ENCODE measurements at regions not wholly inside any gene's neighbourhood (a gene's known extent, or its start where the extent isn't known, plus 50 kb on each side); places are given as distances from the start of the nearest gene placed in this dataset.

- H3K4me3 Mint-ChIP-seq = no peak overlapping the region
- no peaks in the 10 kb centered on the region for H3K36me3 ChIP-seq (ENCODE audit: control insufficient read depth, insufficient read depth, low read length)
- H3K4me1 Mint-ChIP-seq = no peaks in the 10 kb centered on the region
- no peak for TF ChIP-seq CTCF (IDR thresholded peaks at IDR 0.05)
- H3K36me3 Mint-ChIP-seq = no peaks in the 10 kb centered on the region
- no peak overlapping the region for H3K27ac ChIP-seq (ENCODE audit: low read length)
- no peak for ATAC-seq
- H3K9me3 ChIP-seq (ENCODE audit: control insufficient read depth, insufficient read depth, low read length) = no peaks in the 10 kb centered on the region
- intact Hi-C loops (cut with micrococcal nuclease) = no loop called here
- WGBS (ENCODE audit: insufficient coverage) = 85% methylated on average over 3 of the region's 5 CpGs
- no peak overlapping the region for H3K27ac Mint-ChIP-seq
- H3K9me3 Mint-ChIP-seq = no peaks in the 10 kb centered on the region
- no peak for DNase-seq
- H3K27me3 Mint-ChIP-seq (ENCODE audit: low read depth in 2 of 2) = peaks cover 0 to 3% of the 10 kb centered on the region in 2 donors
- no peaks in the 10 kb centered on the region for H3K4me1 ChIP-seq (ENCODE audit: control insufficient read depth, insufficient read depth, low read length)
- no peaks in the 10 kb centered on the region for H3K27me3 ChIP-seq (ENCODE audit: control insufficient read depth, insufficient read depth, low read length)
- H3K4me3 ChIP-seq (ENCODE audit: low read length) = no peak overlapping the region
Measured at GRCh38 chr2:109681633-109682380, 67.6 kb downstream of the SOWAHC start.

- Histone ChIP-seq H3K27ac (ENCODE audit: low read length) (no peak overlapping the region), H3K9me3 (ENCODE audit: control insufficient read depth, insufficient read depth, low read length) (no peaks in the 10 kb centered on the region), H3K36me3 (ENCODE audit: control insufficient read depth, insufficient read depth, low read length) (no peaks in the 10 kb centered on the region), H3K4me3 (ENCODE audit: low read length) (no peak overlapping the region), H3K4me1 (ENCODE audit: control insufficient read depth, insufficient read depth, low read length) (no peaks in the 10 kb centered on the region), H3K27me3 (ENCODE audit: control insufficient read depth, insufficient read depth, low read length) (no peaks in the 10 kb centered on the region)
- intact Hi-C loops (cut with micrococcal nuclease) = no loop called here
- no peak overlapping the region for H3K4me3 Mint-ChIP-seq
- WGBS (ENCODE audit: insufficient coverage) = 89% methylated on average over 8 of the region's 8 CpGs
- H3K9me3 Mint-ChIP-seq = no peaks in the 10 kb centered on the region
- no peak for DNase-seq
- H3K27ac Mint-ChIP-seq = no peak overlapping the region
- no peak for ATAC-seq
- no peaks in the 10 kb centered on the region for H3K27me3 Mint-ChIP-seq (ENCODE audit: low read depth in 2 of 2)
- TF ChIP-seq CTCF (IDR thresholded peaks at IDR 0.05) = no peak
- H3K36me3 Mint-ChIP-seq = no peaks in the 10 kb centered on the region
- H3K4me1 Mint-ChIP-seq = no peaks in the 10 kb centered on the region
Measured at GRCh38 chr2:109683452-109683851, 69.3 kb downstream of the SOWAHC start.

GRCh38 chr2:109685453-109685852 lies 71.3 kb downstream of the SOWAHC start:
- no peak overlapping the region for H3K27ac Mint-ChIP-seq
- H3K9me3 ChIP-seq (ENCODE audit: control insufficient read depth, insufficient read depth, low read length) = no peaks in the 10 kb centered on the region
- 71% methylated on average over 4 of the region's 4 CpGs for WGBS (ENCODE audit: insufficient coverage)

More at GRCh38 chr2:109685453-109685852, 71.3 kb downstream of the SOWAHC start:
- DNase-seq = no peak
- no peaks in the 10 kb centered on the region for H3K27me3 Mint-ChIP-seq (ENCODE audit: low read depth in 2 of 2)
- Histone ChIP-seq H3K4me3 (ENCODE audit: low read length) (no peak overlapping the region), H3K36me3 (ENCODE audit: control insufficient read depth, insufficient read depth, low read length) (no peaks in the 10 kb centered on the region), H3K4me1 (ENCODE audit: control insufficient read depth, insufficient read depth, low read length) (no peaks in the 10 kb centered on the region), H3K27me3 (ENCODE audit: control insufficient read depth, insufficient read depth, low read length) (no peaks in the 10 kb centered on the region), H3K27ac (ENCODE audit: low read length) (no peak overlapping the region)
- intact Hi-C loops (cut with micrococcal nuclease) = no loop called here
- peak in 1 of 3 donors; percentile 54 for ATAC-seq
- TF ChIP-seq CTCF (IDR thresholded peaks at IDR 0.05) = no peak
- no peaks in the 10 kb centered on the region for H3K4me1 Mint-ChIP-seq
- H3K36me3 Mint-ChIP-seq = no peaks in the 10 kb centered on the region
- no peak overlapping the region for H3K4me3 Mint-ChIP-seq
- H3K9me3 Mint-ChIP-seq = no peaks in the 10 kb centered on the region
